T-helper 2 cell (primary cell): ENCODE measurements at regions not wholly inside any gene's neighbourhood (a gene's known extent, or its start where the extent isn't known, plus 50 kb on each side); places are given as distances from the start of the nearest gene placed in this dataset.

ENCODE experiments used
- DNase-seq, 5 experiments: peaks; one replicate each; pipeline versions ENCODE4 v3.0.0 to v3.0.0-alpha.2; 2012 to 2022

DNA sequence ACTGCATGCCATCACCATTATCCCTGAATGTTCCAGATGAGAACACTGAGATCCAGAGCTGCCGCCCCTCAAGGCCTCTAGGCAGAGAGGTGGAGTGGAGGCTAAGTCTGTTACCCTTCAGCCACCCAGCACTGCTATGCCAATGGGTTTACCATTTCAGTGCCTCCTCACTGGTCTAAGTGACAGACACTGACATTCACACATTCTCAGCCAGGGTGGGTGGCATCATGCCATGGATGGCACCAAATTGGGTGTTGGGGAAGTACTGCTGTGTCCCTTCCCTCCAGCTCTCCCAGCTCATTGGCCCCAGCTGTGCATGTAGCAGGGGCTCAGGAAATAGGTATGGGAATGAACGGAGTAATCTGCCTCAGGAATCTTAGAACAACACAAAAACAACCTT, 96.8 kb upstream of the PLET1 start:
- DNase-seq: no peak

DNA sequence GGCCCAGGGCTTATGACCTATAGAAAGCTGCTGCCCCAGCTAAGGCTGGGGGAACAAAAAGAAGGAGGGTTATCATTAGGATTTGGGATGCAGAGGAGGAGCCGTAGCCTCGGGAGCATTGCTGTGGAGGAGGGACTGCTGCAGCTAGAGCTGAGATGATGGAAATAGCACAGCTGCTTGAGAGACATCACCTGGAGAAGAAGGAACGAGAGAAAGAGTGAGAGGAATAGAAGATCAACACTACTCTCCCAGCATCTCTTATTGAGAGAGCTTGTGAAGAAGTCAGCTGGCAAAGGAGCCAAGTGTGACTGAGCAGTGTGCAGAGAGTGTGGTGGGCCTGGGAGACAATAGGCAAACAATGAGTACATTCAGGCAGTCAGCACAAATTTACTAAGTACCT, 100.7 kb upstream of the PLET1 start:
- no peak for DNase-seq

DNA sequence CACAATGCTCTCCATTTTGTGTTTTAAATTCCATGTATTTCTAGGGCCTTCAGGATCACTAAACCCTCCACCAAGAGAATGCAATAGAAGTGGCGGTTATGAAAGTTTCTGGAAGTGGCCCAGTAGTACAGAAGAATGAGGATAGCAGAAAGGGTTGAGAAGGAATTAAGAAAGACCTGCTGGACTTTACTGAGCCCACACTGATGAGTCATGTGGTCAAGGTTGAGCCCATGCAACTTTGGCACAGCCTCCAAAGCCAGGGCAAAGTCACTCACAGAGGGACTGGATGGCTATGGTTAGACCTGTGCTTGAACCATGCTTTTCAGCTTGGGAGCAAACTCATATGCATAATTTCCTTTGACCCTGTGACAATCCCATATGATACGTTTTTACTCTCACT, 102.9 kb upstream of the PLET1 start:
- DNase-seq: no peak

DNA sequence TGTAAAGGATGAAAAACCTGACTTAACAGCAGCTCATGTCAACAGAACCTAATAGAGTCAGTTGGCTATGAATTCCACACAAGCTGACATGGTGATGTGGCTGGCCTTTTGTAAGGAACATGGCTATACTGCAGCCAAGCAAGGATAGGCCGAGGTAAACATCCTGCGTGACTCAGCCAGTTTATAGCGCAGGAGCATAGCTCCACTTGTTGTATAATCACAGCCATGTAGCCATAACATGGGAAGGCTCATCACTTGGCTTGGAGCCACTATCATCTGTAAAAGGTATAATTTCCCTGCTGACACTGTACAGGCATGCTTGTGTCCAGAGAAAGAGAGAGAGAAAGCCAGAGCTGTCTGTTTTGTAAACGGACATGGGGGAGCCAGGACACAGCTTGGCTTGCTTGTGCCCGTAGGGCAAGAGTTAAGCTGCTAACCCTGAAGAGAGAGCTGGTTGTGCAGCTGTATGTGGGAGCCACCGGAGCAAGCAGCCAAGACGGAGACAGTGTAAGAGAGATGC, 104.4 kb upstream of the PLET1 start:
- DNase-seq: no peak

DNA sequence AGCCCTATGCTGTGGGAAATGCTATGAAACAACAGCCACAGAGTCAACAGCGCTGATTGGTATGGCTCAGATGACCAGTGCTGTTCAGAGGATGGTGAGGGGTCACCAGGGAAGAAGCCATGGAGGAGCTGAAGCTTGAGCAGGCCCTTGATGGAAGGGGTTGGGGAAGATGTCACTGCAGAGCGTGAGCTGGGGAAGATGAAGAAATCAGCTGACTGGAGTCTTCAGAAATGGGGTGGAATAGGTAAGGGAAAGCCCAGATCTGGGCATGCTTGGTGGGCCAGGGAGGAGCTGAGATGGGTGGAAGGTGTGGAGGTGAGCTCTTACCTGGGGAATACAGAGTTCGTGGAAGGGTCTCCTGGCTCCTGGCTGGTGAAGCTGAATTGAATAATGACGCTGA, 105.4 kb upstream of the PLET1 start:
- DNase-seq: no peak

DNA sequence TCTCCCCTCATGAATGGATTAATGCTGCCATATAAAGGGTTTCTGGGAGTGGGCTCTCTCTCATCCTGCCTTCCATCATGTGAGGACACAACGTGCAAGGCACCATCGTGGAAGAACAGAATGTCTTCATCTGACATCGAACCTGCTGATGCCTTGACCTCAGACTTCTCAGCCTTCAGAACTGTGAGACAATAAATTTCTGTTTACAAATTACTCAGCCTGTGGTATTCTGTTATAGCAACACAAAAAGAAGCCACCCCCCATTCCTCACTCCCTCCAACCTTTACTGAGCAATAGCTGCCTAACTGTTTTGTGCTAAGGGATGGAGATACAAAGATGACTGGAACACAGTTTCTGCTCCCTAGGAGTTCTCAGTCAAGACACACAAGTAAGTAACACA, 106.1 kb upstream of the PLET1 start:
- no peak for DNase-seq

GRCh38 chr11:112367461-112367860, 106.8 kb upstream of the PLET1 start:
- DNase-seq: no peak

DNA sequence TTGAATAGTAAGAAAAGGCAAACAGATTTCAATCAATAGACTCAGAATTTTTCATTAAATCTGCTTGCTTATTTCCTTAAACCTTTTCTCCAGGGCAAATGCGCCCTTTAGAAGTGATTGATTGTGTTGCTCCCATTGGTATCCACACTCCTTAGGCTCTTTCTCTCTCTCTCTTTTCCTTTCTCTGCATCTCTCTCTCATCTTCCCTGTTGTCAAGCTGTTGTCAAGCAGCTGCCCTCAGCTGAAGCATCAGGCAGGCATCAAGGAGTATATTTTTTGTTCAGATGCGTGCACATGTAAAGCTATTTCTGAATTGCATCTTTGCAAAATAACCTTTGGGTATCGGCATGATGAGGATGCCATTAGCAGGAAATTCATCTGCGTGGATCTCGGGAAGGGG, 107.2 kb upstream of the PLET1 start:
- no peak for DNase-seq

DNA sequence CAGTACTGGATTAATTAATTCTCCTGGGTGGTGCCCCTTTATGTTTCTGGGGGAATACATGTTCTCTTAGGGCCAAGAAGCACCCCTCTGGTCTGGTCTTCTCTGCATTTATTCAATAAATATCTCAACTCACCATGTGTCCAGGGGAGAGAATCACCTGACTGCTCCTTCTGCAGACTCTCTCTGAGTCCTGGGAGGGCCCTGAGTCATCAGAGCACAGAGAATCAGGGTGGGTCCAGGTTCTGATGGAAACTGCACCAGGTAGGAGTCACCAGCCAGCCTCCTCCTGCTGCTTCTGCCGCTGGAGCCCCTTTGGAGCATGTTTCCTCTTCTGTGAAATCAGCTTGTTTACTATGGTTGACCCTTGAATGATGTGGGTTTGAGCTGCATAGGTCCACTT, 107.7 kb upstream of the PLET1 start:
- no peak for DNase-seq

DNA sequence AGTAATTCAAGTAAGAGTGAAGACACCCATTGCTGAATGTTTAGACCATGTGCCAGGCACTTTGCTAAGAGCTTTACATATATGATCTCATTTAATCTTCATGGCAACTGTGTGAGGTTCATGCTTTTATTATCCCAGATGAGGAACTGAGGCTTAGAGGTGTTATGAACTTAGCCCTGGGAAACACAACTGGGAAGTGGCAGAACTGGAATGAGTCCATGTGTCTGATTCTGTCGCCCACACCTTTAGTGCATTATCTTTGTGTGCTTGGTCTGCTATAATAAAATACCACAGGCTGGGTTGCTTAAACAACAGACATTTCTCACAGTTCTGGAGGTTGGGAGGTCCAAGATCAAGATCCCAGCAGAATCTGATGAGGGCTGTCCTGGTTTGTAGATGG, 108.7 kb upstream of the PLET1 start:
- no peak for DNase-seq

DNA sequence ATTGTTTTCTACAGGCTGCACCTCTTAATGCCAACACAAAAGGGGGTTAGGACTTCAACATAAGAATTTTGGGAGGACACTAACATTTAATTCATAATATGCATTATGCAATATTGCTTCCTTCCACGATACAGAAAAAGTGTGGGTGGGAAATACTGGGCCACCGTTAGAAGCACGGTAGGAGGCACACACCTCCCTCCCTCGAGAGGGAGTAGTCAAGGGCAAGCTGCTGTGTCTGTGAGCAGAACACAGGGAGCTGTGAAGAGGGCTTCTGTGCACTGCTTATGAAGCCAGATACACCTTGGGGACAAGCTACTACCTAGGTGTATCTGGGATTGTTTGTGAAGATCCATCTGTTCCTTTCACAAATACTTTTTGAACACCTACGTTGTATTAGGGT, 109.3 kb upstream of the PLET1 start:
- no peak for DNase-seq

- no peak for DNase-seq
Observed at GRCh38 chr11:112374486-112375140, 114.0 kb upstream of the PLET1 start.

DNA sequence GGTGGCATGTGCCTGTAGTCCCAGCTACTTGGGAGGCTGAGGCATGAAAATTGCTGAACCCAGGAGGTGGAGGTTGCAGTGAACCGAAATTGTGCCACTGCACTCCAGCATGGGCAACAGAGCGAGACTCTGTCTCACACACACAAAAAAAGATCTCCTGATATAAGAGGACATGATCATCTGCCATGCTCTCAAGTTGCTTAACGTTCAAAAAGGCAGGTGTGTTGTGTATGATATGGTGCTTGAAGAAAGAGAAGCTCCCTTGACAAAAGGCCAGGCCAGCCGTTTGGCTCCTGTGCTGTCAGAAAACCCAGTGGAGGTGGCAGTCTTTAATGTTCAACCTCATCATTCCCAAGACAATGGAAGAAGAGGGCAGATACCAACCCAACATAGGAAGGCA, 117.3 kb upstream of the PLET1 start:
- DNase-seq: no peak

DNA sequence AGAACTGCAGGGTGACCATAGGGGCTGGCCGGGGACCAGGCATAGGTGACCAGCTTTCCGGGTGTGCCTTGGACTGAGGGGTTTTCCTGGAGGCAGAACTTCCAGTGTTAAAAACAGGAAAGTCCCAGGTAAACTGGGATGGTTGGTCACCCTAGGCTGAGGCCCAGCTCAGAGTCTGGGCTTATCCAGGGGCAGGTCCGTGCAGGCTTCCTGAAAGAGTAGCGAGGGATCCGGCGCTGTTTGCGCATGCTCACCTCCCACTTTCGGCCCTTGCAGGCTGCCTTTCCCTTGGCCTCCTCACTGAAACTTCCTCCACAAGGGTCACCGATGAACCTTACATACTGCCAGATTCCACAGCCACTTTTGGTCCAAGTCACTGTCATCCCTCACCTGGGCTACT, 119.8 kb upstream of the PLET1 start:
- DNase-seq: no peak

- no peak for DNase-seq
Observed at GRCh38 chr11:112381578-112381977, 120.9 kb upstream of the PLET1 start.

DNA sequence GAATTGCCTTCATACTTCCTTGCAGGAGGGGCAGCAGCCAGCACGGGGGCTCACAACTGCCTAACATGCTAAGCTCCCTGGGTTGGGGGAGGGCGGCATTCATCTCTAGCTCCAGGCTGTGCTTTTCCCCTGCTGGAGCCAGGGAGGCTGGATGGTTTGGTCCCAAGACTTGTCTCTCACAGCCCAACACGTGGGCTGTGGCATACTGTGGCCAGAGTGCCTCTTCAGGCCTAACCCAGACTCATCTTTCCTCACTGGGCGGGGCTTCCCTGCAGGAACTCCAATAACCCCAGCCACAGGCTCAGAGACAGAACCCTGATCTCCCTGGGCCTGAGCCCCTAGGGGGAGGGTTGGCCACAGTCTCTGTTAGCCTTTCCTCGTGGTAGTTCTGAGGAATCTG, 121.9 kb upstream of the PLET1 start:
- DNase-seq: no peak

- no peak for DNase-seq
Observed at GRCh38 chr11:112388496-112388895, 127.8 kb upstream of the PLET1 start.

- no peak for DNase-seq
Observed at GRCh38 chr11:112391086-112391485, 130.4 kb upstream of the PLET1 start.

DNA sequence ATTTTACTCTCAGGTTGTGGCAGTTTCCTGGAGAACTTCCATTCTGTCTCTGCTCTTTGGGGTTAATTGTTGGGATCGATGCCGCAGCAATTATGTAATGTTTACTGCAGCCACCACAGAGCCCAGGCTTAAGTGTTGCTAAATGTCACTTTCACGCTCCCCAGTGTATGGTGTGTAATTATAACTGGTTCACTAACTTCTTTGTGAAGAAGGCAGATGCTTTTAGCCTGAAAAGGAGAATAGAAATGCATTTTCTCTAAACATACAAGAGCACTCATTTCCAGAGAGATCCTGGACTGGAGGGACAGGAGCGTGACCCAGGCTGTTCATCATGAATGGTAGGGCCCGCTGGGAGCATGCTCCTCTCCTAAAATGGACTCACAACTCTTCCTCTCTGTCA, 132.2 kb upstream of the PLET1 start:
- DNase-seq: no peak

GRCh38 chr11:112394304-112394703, 133.6 kb upstream of the PLET1 start:
- no peak for DNase-seq

- DNase-seq: no peak
Observed at GRCh38 chr11:112396076-112396475, 135.4 kb upstream of the PLET1 start.

GRCh38 chr11:112398798-112399478, 138.3 kb upstream of the PLET1 start:
- no peak for DNase-seq

GRCh38 chr11:112400476-112401014, 139.9 kb upstream of the PLET1 start:
- DNase-seq: no peak

DNA sequence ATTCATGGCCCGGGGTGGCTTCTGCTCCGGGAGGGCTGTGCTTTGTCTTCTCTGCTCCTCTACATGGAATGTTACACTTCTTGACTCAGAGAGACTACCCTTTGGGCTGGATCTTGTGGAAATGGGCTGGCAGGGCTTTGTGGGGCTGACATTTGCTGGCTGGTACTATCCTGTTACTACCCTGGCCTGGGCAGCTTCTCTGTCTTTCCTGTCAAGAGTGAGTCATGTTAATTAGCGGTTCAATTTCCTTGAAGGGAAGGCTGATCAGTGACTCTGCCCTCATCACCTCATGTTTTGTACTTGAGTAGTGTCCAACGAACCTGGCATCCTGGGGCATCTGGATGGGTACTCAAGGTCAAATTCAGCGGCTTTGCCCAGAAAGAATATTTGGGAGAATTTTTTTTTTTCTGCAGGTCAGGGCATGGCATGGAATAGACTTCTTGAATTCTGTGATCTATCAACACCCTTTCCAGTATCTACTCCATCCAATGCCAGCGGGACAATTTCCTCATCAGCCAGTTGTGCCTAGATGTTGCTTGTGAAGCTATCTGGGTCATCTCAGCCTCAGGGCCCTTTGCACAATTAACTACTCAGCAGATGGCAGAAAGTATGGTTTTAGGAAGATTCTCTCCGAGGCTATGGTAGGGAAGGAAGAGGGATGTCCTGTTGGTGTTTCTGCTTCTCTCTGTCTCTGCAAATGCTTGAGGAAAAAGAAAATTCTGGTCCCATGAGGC, 140.5 kb upstream of the PLET1 start:
- no peak for DNase-seq
